ENCODE measurements at regions not wholly inside any gene's neighbourhood (a gene's known extent, or its start where the extent isn't known, plus 50 kb on each side); places are given as distances from the start of the nearest gene placed in this dataset.
A peak's percentile ranks its signal among the peaks of the same experiment; 100 is the strongest.

DNA sequence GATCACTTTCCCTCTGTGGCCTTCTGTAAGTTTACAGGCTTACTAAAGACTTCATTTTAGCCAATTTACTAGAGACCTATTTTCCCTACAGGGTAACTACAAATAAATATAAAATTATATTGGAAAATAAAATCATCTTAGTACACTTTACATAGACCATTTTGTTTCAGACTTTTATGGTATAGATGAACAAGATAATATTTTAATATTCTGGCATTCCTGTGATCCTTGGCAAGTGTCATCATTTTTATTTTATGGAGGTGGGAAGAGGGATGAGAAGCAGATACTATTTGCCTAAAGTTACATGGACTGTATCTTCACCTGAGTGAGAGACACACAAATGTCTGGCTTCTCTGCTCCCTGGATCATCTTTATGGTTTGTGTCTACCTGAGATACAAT is 149.6 kb upstream of the CWC22 start:
- no peaks in the 10 kb centered on the region for H3K36me3 ChIP-seq
- H3K4me1 ChIP-seq, result no peaks in the 10 kb centered on the region
- H3K27ac ChIP-seq, result no peak overlapping the region
- no peaks in the 10 kb centered on the region for H3K27me3 ChIP-seq
- no peak for DNase-seq
- no peak overlapping the region for H3K4me3 ChIP-seq
- no peaks in the 10 kb centered on the region for H3K9me3 ChIP-seq (replicated peaks)

- Histone ChIP-seq H3K27ac (no peak overlapping the region), H3K9me3 (replicated peaks) (no peaks in the 10 kb centered on the region), H3K4me1 (no peaks in the 10 kb centered on the region), H3K4me3 (no peak overlapping the region), H3K36me3 (no peaks in the 10 kb centered on the region), H3K27me3 (no peaks in the 10 kb centered on the region)
- no peak for DNase-seq
Observed at GRCh38 chr2:180150606-180151005, 143.5 kb upstream of the CWC22 start.

DNA sequence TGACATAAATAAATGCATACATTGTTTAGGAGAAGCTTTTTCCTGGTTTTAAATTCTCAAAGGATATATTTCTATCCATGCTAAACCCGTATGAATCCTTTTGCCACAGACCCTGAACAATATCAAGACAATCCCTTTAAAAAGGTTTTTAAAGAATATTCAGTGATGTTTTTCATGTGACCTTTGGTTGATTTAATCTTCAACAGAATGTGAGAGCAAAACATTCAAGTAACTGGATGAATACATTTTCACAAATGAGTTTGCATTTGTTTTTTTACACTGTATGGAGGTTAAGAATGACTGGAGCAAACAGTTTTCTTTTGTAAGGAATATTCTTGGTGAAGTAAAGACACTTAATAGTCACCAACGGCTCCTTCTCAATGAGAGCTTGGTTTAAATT is 139.4 kb upstream of the CWC22 start:
- DNase-seq, result no peak
- Histone ChIP-seq H3K9me3 (replicated peaks) (no peaks in the 10 kb centered on the region), H3K36me3 (no peaks in the 10 kb centered on the region), H3K4me1 (0 out of 2 replicates have a peak, but pooled peaks cover 4% of the 10 kb centered on the region), H3K27ac (no peak overlapping the region), H3K27me3 (no peaks in the 10 kb centered on the region), H3K4me3 (no peak overlapping the region)

GRCh38 chr2:180146114-180146513 is 139.0 kb upstream of the CWC22 start:
- H3K4me1 ChIP-seq, result 0 out of 2 replicates have a peak, but pooled peaks cover 4% of the 10 kb centered on the region
- no peak for DNase-seq

GRCh38 chr2:180145163-180145562 is 138.1 kb upstream of the CWC22 start:
- Histone ChIP-seq H3K4me3 (no peak overlapping the region), H3K27me3 (no peaks in the 10 kb centered on the region), H3K27ac (no peak overlapping the region), H3K36me3 (no peaks in the 10 kb centered on the region), H3K4me1 (0 out of 2 replicates have a peak, but pooled peaks cover 4% of the 10 kb centered on the region), H3K9me3 (replicated peaks) (no peaks in the 10 kb centered on the region)
- no peak for DNase-seq

More at GRCh38 chr2:180146114-180146513, 139.0 kb upstream of the CWC22 start:
- H3K9me3 ChIP-seq (replicated peaks), result no peaks in the 10 kb centered on the region
- no peak overlapping the region for H3K4me3 ChIP-seq
- H3K36me3 ChIP-seq, result no peaks in the 10 kb centered on the region
- no peaks in the 10 kb centered on the region for H3K27me3 ChIP-seq
- no peak overlapping the region for H3K27ac ChIP-seq

DNA sequence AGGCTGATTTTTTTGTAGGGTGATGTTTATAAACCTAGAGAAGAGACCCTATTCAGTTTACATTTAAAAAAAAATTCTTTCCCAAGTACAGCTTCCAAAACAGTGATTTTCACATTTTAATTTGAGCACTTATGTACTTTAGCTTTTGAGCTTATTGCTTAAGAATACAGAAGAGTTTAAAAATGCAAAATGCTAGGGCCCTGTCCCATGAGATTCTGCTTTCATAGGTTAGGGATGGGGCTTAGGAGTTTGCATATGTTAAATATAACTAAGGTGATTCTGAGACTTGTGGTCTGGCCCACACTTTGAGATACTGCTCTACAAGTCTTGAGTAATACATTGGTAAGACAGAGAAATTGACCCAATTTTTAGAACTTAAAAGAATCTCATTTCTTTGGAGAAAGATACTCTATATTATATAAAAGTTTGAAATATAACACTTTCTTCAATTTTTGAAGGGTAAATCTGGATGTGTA is 137.3 kb upstream of the CWC22 start:
- no peak overlapping the region for H3K27ac ChIP-seq
- H3K4me3 ChIP-seq, result no peak overlapping the region
- no peaks in the 10 kb centered on the region for H3K27me3 ChIP-seq
- H3K4me1 ChIP-seq, result 0 out of 2 replicates have a peak, but pooled peaks cover 4% of the 10 kb centered on the region
- DNase-seq, result no peak
- no peaks in the 10 kb centered on the region for H3K9me3 ChIP-seq (replicated peaks)
- no peaks in the 10 kb centered on the region for H3K36me3 ChIP-seq

- no peak for DNase-seq
- Histone ChIP-seq H3K4me1 (0 out of 2 replicates have a peak, but pooled peaks cover 4% of the 10 kb centered on the region), H3K36me3 (no peaks in the 10 kb centered on the region), H3K27ac (no peak overlapping the region), H3K9me3 (replicated peaks) (no peaks in the 10 kb centered on the region), H3K27me3 (no peaks in the 10 kb centered on the region), H3K4me3 (no peak overlapping the region)
Observed at GRCh38 chr2:180143633-180144337, 136.7 kb upstream of the CWC22 start.

DNA sequence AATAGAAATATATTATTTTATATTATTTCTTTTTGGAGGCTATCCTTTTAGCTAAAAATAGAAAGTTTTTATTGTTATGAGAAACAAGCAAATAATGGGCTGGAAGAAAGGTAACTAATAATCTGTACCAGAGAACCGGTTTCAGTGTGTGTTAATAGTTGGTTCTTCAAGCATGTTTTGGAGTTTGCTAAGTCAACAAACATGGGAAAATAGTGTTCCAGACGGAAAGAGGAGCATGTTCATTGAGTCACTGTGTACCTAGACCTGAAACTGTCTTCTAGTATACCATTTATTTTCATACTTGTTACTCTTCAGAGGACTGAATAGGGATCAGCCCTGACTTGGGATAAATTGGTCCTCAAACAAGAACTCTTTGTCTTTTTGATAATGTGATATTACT is 134.5 kb upstream of the CWC22 start:
- H3K36me3 ChIP-seq, result no peaks in the 10 kb centered on the region
- H3K4me3 ChIP-seq, result no peak overlapping the region
- H3K9me3 ChIP-seq (replicated peaks), result no peaks in the 10 kb centered on the region
- H3K4me1 ChIP-seq, result 0 out of 2 replicates have a peak, but pooled peaks cover 4% of the 10 kb centered on the region
- no peak for DNase-seq
- no peak overlapping the region for H3K27ac ChIP-seq
- H3K27me3 ChIP-seq, result no peaks in the 10 kb centered on the region

- H3K4me1 ChIP-seq, result no peaks in the 10 kb centered on the region
- no peaks in the 10 kb centered on the region for H3K9me3 ChIP-seq (replicated peaks)
- no peak overlapping the region for H3K4me3 ChIP-seq
- no peaks in the 10 kb centered on the region for H3K36me3 ChIP-seq
- H3K27ac ChIP-seq, result no peak overlapping the region
- DNase-seq, result no peak
- no peaks in the 10 kb centered on the region for H3K27me3 ChIP-seq
Observed at GRCh38 chr2:180133736-180134135, 126.6 kb upstream of the CWC22 start.

DNA sequence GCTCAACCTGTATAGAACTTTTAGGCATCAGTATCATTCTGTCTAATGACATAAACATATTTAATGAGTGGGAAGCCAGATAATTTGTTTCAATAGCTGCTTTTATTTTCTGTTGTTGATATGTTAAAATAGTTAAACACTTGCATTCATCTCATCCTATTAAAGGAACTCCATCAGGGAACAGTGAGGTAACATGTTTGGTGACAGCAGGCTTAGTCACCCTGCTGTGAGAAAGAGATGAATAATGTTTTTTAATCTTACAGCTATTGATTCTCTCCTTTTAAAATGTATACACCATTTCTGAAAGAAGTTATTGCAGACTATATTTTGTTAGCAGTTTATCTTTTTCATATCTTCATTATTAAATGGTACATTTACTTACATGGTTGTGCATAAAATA is 123.3 kb upstream of the CWC22 start:
- Histone ChIP-seq H3K4me3 (no peak overlapping the region), H3K27ac (no peak overlapping the region), H3K27me3 (no peaks in the 10 kb centered on the region), H3K4me1 (peaks cover 10% of the 10 kb centered on the region), H3K9me3 (replicated peaks) (no peaks in the 10 kb centered on the region), H3K36me3 (no peaks in the 10 kb centered on the region)
- no peak for DNase-seq

DNA sequence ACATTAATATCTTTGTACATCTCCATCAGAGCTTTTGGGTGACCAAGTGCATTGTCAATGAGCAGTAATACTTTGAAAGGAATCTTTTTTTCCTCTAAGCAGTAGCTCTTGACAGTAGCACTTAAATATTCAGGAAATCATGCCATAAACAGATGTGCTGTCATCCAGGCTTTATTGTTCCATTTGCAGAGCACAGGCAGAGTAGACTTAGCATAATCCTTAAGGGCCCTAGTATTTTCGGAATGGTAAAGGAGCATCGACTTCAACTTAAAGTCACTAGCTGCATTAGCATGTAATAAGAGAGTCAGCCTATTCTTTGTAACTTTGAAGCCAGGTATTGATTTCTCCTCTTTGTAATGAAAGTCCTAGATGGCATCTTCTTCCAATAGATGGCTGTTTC is 121.8 kb upstream of the CWC22 start:
- DNase-seq, result no peak
- Histone ChIP-seq H3K36me3 (no peaks in the 10 kb centered on the region), H3K4me1 (peaks cover 16% of the 10 kb centered on the region), H3K27ac (no peak overlapping the region), H3K27me3 (no peaks in the 10 kb centered on the region), H3K9me3 (replicated peaks) (no peaks in the 10 kb centered on the region), H3K4me3 (no peak overlapping the region)

GRCh38 chr2:180125245-180125962 is 118.3 kb upstream of the CWC22 start:
- Histone ChIP-seq H3K27ac (peak overlapping the region; percentile 46), H3K4me3 (no peak overlapping the region), H3K36me3 (no peaks in the 10 kb centered on the region), H3K9me3 (replicated peaks) (no peaks in the 10 kb centered on the region), H3K27me3 (no peaks in the 10 kb centered on the region), H3K4me1 (peaks cover 16% of the 10 kb centered on the region)
- DNase-seq, result peak; percentile 84 to 95

- H3K9me3 ChIP-seq (replicated peaks), result no peaks in the 10 kb centered on the region
- H3K36me3 ChIP-seq, result no peaks in the 10 kb centered on the region
- no peak overlapping the region; the same call in 1 of the 2 replicates for H3K27ac ChIP-seq
- H3K4me1 ChIP-seq, result peaks cover 16% of the 10 kb centered on the region
- H3K27me3 ChIP-seq, result no peaks in the 10 kb centered on the region
- DNase-seq, result peak; percentile 15 to 86
- no peak overlapping the region for H3K4me3 ChIP-seq
Observed at GRCh38 chr2:180124273-180125139, 117.4 kb upstream of the CWC22 start.

DNA sequence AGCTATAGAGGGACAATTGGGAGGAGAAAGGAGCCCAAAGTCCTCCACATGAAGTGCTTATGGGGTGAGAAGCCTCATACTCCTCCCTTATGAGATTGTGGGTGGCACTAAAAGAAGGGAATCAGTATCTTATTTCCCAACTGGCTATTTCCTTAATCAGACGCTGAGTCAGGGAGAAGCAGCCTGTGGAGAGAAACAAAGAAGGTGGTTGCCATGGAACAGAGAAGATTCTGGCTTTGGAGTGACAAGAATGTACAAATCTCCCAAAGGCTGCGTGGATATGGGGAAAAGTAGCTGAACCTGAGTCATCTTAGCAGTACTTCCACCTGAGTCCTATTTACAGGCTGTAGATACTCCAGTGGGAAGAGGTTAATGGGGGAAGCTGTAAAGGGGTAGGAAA is 115.8 kb upstream of the CWC22 start:
- H3K27me3 ChIP-seq, result no peaks in the 10 kb centered on the region
- H3K27ac ChIP-seq, result no peak overlapping the region
- H3K36me3 ChIP-seq, result no peaks in the 10 kb centered on the region
- no peak overlapping the region for H3K4me3 ChIP-seq
- no peak for DNase-seq
- H3K9me3 ChIP-seq (replicated peaks), result no peaks in the 10 kb centered on the region
- H3K4me1 ChIP-seq, result peaks cover 16% of the 10 kb centered on the region

DNA sequence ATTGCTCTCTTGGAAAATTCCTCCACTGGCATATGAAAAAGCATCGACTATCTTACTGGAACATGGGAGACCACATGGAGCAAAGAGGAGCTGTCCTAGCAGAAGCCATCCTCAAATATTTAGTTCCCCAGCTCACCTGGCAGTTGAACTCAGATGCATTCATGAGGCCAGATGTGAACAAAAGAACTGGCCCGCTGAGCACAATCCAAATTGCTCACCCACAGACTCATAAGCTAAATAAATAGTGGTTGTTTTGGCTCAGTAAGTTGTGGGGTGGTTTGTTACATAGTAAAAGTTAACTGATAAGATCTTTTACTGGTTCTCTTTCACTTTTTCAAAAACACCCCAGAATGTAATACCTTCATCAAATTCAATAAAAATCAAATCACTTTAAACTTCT is 108.6 kb upstream of the CWC22 start:
- Histone ChIP-seq H3K4me3 (no peak overlapping the region), H3K36me3 (no peaks in the 10 kb centered on the region), H3K27ac (no peak overlapping the region), H3K9me3 (replicated peaks) (peaks cover 3% of the 10 kb centered on the region; the same call in 1 of the 2 replicates), H3K27me3 (no peaks in the 10 kb centered on the region), H3K4me1 (no peaks in the 10 kb centered on the region)
- no peak for DNase-seq
